ENCODE measurements at regions not wholly inside any gene's neighbourhood (a gene's known extent, or its start where the extent isn't known, plus 50 kb on each side); places are given as distances from the start of the nearest gene placed in this dataset.

DNA sequence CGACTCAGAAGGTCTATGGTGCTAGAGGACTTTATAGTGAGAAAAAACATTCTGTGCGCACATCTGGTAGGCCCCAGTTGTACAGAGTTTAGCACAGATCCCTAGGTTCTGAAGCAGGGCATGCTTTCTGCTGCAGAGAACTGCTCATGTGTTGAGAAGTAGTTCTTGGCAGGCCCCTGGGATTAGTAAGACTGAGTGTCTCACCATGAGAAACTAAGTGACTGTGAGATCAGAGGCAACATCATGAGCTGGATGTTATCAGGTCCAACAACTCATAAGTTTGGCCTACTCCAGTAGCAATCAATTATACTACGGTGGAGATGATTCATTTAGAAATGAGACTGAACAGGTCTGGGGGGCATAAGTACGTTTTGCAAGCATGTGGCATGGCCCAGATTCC is 507.4 kb upstream of the KLF12 start:
- H3F3A ChIP-seq (replicated peaks; ENCODE audit: low read depth), result no peaks in the 10 kb centered on the region
- H3K36me3 Mint-ChIP-seq (ENCODE audit: low read depth), result no peaks in the 10 kb centered on the region
- TF ChIP-seq ZNF114 (CRISPR knock-in tag; IDR thresholded peaks at IDR 0.05) (no peak), EZH2phosphoT487 (IDR thresholded peaks at IDR 0.05; ENCODE audit: unreplicated experiment) (no peak), POLR2AphosphoS5 (IDR thresholded peaks at IDR 0.05; ENCODE audit: low read depth) (no peak), CREB1 (CRISPR knock-in tag; IDR thresholded peaks at IDR 0.05; ENCODE audit: low read depth) (no peak), STAT1 (IDR thresholded peaks at IDR 0.05; ENCODE audit: unreplicated experiment) (no peak), NANOG (IDR thresholded peaks at IDR 0.05; ENCODE audit: borderline replicate concordance) (no peak), EZH2 (IDR thresholded peaks at IDR 0.05; ENCODE audit: low read depth, unreplicated experiment) (no peak), ZNF331 (CRISPR knock-in tag; IDR thresholded peaks at IDR 0.05; ENCODE audit: low read depth) (no peak), JUNB (IDR thresholded peaks at IDR 0.05; ENCODE audit: unreplicated experiment) (no peak)
- TF ChIP-seq, protein P1, sequence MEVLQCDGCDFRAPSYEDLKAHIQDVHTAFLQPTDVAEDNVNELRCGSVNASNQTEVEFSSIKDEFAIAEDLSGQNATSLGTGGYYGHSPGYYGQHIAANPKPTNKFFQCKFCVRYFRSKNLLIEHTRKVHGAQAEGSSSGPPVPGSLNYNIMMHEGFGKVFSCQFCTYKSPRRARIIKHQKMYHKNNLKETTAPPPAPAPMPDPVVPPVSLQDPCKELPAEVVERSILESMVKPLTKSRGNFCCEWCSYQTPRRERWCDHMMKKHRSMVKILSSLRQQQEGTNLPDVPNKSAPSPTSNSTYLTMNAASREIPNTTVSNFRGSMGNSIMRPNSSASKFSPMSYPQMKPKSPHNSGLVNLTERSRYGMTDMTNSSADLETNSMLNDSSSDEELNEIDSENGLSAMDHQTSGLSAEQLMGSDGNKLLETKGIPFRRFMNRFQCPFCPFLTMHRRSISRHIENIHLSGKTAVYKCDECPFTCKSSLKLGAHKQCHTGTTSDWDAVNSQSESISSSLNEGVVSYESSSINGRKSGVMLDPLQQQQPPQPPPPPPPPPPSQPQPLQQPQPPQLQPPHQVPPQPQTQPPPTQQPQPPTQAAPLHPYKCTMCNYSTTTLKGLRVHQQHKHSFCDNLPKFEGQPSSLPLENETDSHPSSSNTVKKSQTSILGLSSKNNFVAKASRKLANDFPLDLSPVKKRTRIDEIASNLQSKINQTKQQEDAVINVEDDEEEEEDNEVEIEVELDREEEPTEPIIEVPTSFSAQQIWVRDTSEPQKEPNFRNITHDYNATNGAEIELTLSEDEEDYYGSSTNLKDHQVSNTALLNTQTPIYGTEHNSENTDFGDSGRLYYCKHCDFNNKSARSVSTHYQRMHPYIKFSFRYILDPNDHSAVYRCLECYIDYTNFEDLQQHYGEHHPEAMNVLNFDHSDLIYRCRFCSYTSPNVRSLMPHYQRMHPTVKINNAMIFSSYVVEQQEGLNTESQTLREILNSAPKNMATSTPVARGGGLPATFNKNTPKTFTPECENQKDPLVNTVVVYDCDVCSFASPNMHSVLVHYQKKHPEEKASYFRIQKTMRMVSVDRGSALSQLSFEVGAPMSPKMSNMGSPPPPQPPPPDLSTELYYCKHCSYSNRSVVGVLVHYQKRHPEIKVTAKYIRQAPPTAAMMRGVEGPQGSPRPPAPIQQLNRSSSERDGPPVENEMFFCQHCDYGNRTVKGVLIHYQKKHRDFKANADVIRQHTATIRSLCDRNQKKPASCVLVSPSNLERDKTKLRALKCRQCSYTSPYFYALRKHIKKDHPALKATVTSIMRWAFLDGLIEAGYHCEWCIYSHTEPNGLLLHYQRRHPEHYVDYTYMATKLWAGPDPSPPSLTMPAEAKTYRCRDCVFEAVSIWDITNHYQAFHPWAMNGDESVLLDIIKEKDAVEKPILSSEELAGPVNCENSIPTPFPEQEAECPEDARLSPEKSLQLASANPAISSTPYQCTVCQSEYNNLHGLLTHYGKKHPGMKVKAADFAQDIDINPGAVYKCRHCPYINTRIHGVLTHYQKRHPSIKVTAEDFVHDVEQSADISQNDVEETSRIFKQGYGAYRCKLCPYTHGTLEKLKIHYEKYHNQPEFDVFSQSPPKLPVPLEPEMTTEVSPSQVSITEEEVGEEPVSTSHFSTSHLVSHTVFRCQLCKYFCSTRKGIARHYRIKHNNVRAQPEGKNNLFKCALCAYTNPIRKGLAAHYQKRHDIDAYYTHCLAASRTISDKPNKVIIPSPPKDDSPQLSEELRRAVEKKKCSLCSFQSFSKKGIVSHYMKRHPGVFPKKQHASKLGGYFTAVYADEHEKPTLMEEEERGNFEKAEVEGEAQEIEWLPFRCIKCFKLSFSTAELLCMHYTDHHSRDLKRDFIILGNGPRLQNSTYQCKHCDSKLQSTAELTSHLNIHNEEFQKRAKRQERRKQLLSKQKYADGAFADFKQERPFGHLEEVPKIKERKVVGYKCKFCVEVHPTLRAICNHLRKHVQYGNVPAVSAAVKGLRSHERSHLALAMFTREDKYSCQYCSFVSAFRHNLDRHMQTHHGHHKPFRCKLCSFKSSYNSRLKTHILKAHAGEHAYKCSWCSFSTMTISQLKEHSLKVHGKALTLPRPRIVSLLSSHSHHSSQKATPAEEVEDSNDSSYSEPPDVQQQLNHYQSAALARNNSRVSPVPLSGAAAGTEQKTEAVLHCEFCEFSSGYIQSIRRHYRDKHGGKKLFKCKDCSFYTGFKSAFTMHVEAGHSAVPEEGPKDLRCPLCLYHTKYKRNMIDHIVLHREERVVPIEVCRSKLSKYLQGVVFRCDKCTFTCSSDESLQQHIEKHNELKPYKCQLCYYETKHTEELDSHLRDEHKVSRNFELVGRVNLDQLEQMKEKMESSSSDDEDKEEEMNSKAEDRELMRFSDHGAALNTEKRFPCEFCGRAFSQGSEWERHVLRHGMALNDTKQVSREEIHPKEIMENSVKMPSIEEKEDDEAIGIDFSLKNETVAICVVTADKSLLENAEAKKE (CRISPR knock-in tag; IDR thresholded peaks at IDR 0.05), result no peak
- TF ChIP-seq, protein P2, sequence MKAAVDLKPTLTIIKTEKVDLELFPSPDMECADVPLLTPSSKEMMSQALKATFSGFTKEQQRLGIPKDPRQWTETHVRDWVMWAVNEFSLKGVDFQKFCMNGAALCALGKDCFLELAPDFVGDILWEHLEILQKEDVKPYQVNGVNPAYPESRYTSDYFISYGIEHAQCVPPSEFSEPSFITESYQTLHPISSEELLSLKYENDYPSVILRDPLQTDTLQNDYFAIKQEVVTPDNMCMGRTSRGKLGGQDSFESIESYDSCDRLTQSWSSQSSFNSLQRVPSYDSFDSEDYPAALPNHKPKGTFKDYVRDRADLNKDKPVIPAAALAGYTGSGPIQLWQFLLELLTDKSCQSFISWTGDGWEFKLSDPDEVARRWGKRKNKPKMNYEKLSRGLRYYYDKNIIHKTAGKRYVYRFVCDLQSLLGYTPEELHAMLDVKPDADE (IDR thresholded peaks at IDR 0.05), result no peak
- TF ChIP-seq, protein P3, sequence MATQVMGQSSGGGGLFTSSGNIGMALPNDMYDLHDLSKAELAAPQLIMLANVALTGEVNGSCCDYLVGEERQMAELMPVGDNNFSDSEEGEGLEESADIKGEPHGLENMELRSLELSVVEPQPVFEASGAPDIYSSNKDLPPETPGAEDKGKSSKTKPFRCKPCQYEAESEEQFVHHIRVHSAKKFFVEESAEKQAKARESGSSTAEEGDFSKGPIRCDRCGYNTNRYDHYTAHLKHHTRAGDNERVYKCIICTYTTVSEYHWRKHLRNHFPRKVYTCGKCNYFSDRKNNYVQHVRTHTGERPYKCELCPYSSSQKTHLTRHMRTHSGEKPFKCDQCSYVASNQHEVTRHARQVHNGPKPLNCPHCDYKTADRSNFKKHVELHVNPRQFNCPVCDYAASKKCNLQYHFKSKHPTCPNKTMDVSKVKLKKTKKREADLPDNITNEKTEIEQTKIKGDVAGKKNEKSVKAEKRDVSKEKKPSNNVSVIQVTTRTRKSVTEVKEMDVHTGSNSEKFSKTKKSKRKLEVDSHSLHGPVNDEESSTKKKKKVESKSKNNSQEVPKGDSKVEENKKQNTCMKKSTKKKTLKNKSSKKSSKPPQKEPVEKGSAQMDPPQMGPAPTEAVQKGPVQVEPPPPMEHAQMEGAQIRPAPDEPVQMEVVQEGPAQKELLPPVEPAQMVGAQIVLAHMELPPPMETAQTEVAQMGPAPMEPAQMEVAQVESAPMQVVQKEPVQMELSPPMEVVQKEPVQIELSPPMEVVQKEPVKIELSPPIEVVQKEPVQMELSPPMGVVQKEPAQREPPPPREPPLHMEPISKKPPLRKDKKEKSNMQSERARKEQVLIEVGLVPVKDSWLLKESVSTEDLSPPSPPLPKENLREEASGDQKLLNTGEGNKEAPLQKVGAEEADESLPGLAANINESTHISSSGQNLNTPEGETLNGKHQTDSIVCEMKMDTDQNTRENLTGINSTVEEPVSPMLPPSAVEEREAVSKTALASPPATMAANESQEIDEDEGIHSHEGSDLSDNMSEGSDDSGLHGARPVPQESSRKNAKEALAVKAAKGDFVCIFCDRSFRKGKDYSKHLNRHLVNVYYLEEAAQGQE (IDR thresholded peaks at IDR 0.05; ENCODE audit: unreplicated experiment), result no peak
- TF ChIP-seq, protein P4, sequence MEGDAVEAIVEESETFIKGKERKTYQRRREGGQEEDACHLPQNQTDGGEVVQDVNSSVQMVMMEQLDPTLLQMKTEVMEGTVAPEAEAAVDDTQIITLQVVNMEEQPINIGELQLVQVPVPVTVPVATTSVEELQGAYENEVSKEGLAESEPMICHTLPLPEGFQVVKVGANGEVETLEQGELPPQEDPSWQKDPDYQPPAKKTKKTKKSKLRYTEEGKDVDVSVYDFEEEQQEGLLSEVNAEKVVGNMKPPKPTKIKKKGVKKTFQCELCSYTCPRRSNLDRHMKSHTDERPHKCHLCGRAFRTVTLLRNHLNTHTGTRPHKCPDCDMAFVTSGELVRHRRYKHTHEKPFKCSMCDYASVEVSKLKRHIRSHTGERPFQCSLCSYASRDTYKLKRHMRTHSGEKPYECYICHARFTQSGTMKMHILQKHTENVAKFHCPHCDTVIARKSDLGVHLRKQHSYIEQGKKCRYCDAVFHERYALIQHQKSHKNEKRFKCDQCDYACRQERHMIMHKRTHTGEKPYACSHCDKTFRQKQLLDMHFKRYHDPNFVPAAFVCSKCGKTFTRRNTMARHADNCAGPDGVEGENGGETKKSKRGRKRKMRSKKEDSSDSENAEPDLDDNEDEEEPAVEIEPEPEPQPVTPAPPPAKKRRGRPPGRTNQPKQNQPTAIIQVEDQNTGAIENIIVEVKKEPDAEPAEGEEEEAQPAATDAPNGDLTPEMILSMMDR (conservative IDR thresholded peaks at IDR 0.05; ENCODE audit: low read depth in 2 of 2), result no peak
- H3K27ac Mint-ChIP-seq, result no peak overlapping the region
- no peak overlapping the region for H3K4me3 ChIP-seq
- H3K9me2 ChIP-seq (ENCODE audit: insufficient read depth), result peaks cover 3% of the 10 kb centered on the region; the same call in 1 of the 2 replicates
- no peaks in the 10 kb centered on the region for H3K27me3 ChIP-seq (ENCODE audit: insufficient read depth)
- peaks cover 6% of the 10 kb centered on the region for H3K4me1 ChIP-seq (ENCODE audit: insufficient read depth)
- H2AFZ ChIP-seq, result peak overlapping the region; percentile 49; the same call in 1 of the 2 replicates
- H3K4me3 Mint-ChIP-seq, result no peak overlapping the region
- no peaks in the 10 kb centered on the region for H3K36me3 ChIP-seq (ENCODE audit: insufficient read depth)
- no peak for ATAC-seq
- no peaks in the 10 kb centered on the region for H4K20me1 ChIP-seq (replicated peaks; ENCODE audit: insufficient read depth)
- no peak overlapping the region for H3K4me2 ChIP-seq
- H3K27me3 Mint-ChIP-seq (ENCODE audit: insufficient read depth, low read depth, poor library complexity), result no peaks in the 10 kb centered on the region
- no peak overlapping the region for H3K27ac ChIP-seq (ENCODE audit: low read depth)
- H3K79me2 ChIP-seq (replicated peaks; ENCODE audit: insufficient read depth), result no peaks in the 10 kb centered on the region
- H3K4me1 Mint-ChIP-seq, result peaks cover 3% of the 10 kb centered on the region; the same call in 1 of the 3 replicates
- DNase-seq (ENCODE audit: low spot score), result no peak
- H3K9me3 Mint-ChIP-seq, result no peaks in the 10 kb centered on the region
